ENCODE measurements at regions not wholly inside any gene's neighbourhood (a gene's known extent, or its start where the extent isn't known, plus 50 kb on each side); places are given as distances from the start of the nearest gene placed in this dataset.

- Histone ChIP-seq H3K79me1 (ENCODE audit: low read depth in 1 of 2, low read length in 2 of 2) (no peaks in the 10 kb centered on the region), H4K20me1 (ENCODE audit: insufficient read depth, low read length) (no peaks in the 10 kb centered on the region), H2BK20ac (ENCODE audit: low read depth, low read length) (no peak overlapping the region), H3K27me3 (ENCODE audit: control insufficient read depth, insufficient read depth, low read length) (no peaks in the 10 kb centered on the region; the same call in 1 of the 2 replicates), H2AK5ac (ENCODE audit: low read depth, low read length) (no peak overlapping the region), H2BK5ac (ENCODE audit: low read depth, low read length, poor library complexity, severe bottlenecking) (no peak overlapping the region), H3K23ac (ENCODE audit: low read depth, low read length) (no peak overlapping the region), H3K27ac (ENCODE audit: insufficient read depth, low read length) (no peak overlapping the region), H3K9ac (ENCODE audit: low read depth, low read length) (no peak overlapping the region), H2AFZ (replicated peaks; ENCODE audit: low read length, poor library complexity) (no peak overlapping the region), H2AK9ac (replicated peaks; ENCODE audit: low read depth, low read length, poor library complexity) (no peak overlapping the region), H3K56ac (ENCODE audit: extremely low read depth, insufficient read depth, low read length) (no peak overlapping the region), H2BK15ac (ENCODE audit: low read depth, low read length) (no peak overlapping the region), H3K4me3 (ENCODE audit: insufficient read depth, low read depth, low read length) (no peak overlapping the region), H3K36me3 (ENCODE audit: control insufficient read depth, insufficient read depth, low read length) (no peaks in the 10 kb centered on the region), H3K4me2 (ENCODE audit: low read depth, low read length) (no peak overlapping the region), H3K4ac (ENCODE audit: low read depth, low read length) (no peak overlapping the region), H3K9me1 (ENCODE audit: insufficient read depth, low read length) (no peaks in the 10 kb centered on the region), H4K8ac (ENCODE audit: low read depth in 2 of 2, low read length in 2 of 2) (no peak overlapping the region), H3K9me3 (ENCODE audit: control insufficient read depth, insufficient read depth, low read length) (no peaks in the 10 kb centered on the region), H3K18ac (ENCODE audit: low read depth, low read length) (no peak overlapping the region), H4K5ac (ENCODE audit: low read depth, low read length) (no peak overlapping the region), H3K14ac (replicated peaks; ENCODE audit: low read depth, low read length) (no peak overlapping the region), H2BK120ac (ENCODE audit: low read depth, low read length) (no peak overlapping the region), H3K4me1 (ENCODE audit: control insufficient read depth, insufficient read depth, low read length) (no peaks in the 10 kb centered on the region), H4K91ac (ENCODE audit: insufficient read depth, low read depth, low read length) (no peak overlapping the region)
- ATAC-seq (ENCODE audit: low read depth): no peak
- in situ Hi-C loops (cut with MboI; ENCODE audit: low sequenced_read_pairs) (no loop called here), dilution Hi-C loops (cut with HindIII; ENCODE audit: low sequenced_read_pairs, unreplicated experiment) (no loop called here), intact Hi-C loops (cut with micrococcal nuclease) (no loop called here)
- no TSS peak for BruUV-seq (replicated peaks)
- WGBS, 2 experiments (ENCODE audit: extremely low coverage in 2 of 2, insufficient read length in 1 of 2): no CpG with 5 or more reads among the region's 3 CpGs
- no peak for DNase-seq
- no peak for TF ChIP-seq RFX5 (IDR thresholded peaks at IDR 0.05; ENCODE audit: low read depth, low read length)
- TF ChIP-seq MXI1 (IDR thresholded peaks at IDR 0.05; ENCODE audit: borderline replicate concordance, low read depth, low read length): no peak
- TF ChIP-seq RAD21 (IDR thresholded peaks at IDR 0.05; ENCODE audit: low read length): no peak
- TF ChIP-seq CHD1 (IDR thresholded peaks at IDR 0.05; ENCODE audit: low read depth, low read length): no peak
- no peak for TF ChIP-seq RCOR1 (IDR thresholded peaks at IDR 0.05; ENCODE audit: insufficient replicate concordance, low read length)
- no peak for TF ChIP-seq NFE2L2 (IDR thresholded peaks at IDR 0.05; ENCODE audit: low read depth, low read length)
- no peak for TF ChIP-seq CEBPB (IDR thresholded peaks at IDR 0.05; ENCODE audit: low read depth, low read length)
- no peak for TF ChIP-seq BHLHE40 (IDR thresholded peaks at IDR 0.05; ENCODE audit: low read depth, low read length)
- no peak for TF ChIP-seq SMC3 (IDR thresholded peaks at IDR 0.05; ENCODE audit: low read depth, low read length)
- no peak for TF ChIP-seq POLR2A (IDR thresholded peaks at IDR 0.05; ENCODE audit: low read depth, low read length)
- no peak for TF ChIP-seq MAFK (IDR thresholded peaks at IDR 0.05; ENCODE audit: low read depth, low read length)
- TF ChIP-seq MAZ (IDR thresholded peaks at IDR 0.05; ENCODE audit: borderline replicate concordance, low read depth, low read length): no peak
- TF ChIP-seq, protein P1, sequence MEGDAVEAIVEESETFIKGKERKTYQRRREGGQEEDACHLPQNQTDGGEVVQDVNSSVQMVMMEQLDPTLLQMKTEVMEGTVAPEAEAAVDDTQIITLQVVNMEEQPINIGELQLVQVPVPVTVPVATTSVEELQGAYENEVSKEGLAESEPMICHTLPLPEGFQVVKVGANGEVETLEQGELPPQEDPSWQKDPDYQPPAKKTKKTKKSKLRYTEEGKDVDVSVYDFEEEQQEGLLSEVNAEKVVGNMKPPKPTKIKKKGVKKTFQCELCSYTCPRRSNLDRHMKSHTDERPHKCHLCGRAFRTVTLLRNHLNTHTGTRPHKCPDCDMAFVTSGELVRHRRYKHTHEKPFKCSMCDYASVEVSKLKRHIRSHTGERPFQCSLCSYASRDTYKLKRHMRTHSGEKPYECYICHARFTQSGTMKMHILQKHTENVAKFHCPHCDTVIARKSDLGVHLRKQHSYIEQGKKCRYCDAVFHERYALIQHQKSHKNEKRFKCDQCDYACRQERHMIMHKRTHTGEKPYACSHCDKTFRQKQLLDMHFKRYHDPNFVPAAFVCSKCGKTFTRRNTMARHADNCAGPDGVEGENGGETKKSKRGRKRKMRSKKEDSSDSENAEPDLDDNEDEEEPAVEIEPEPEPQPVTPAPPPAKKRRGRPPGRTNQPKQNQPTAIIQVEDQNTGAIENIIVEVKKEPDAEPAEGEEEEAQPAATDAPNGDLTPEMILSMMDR (conservative IDR thresholded peaks at IDR 0.05; ENCODE audit: low read depth, low read length): no peak
- POLR2A ChIA-PET (ENCODE audit: unreplicated experiment): no interaction called here
- CTCF ChIA-PET: no interaction called here
Observed at GRCh38 chr12:4099276-4099675, 174.3 kb upstream of the CCND2 start.

Data from IMR-90 (cell line).